DOHH2 (cell line): ENCODE measurements at regions not wholly inside any gene's neighbourhood (a gene's known extent, or its start where the extent isn't known, plus 50 kb on each side); places are given as distances from the start of the nearest gene placed in this dataset.

ENCODE experiments used
- H3F3A ChIP-seq: fragments of 200-600 bp; sonication (generic), shearing (Covaris generic); 2 replicates; pipeline ENCODE4 v1.6.0; 2016; ENCODE audit warnings: antibody characterized with exemption, mild to moderate bottlenecking; ENCODE audit not compliant: control insufficient read depth, insufficient read depth
- H3K27ac ChIP-seq: fragments of 200-600 bp; sonication (generic); 2 replicates; pipeline ENCODE4 v1.5.1; 2014; ENCODE audit warnings: low read depth, mild to moderate bottlenecking, low read length, moderate library complexity
- H3K27me3 ChIP-seq: fragments of 200-600 bp; sonication (generic); 2 replicates; pipeline ENCODE4 v1.6.1; 2014; ENCODE audit warnings: mild to moderate bottlenecking, low read length, mixed read lengths; ENCODE audit not compliant: control insufficient read depth
- H3K36me3 ChIP-seq: fragments of 200-600 bp; sonication (generic); 2 replicates; pipeline ENCODE4 v1.6.1; 2014; ENCODE audit warnings: mild to moderate bottlenecking, low read length, moderate library complexity, mixed read lengths; ENCODE audit not compliant: control insufficient read depth
- H3K4me1 ChIP-seq: fragments of 200-600 bp; sonication (generic); 2 replicates; pipeline ENCODE4 v1.6.1; 2014; ENCODE audit warnings: mild to moderate bottlenecking, low read length, mixed read lengths; ENCODE audit not compliant: control insufficient read depth
- H3K4me2 ChIP-seq: fragments of 200-600 bp; sonication (generic); 2 replicates; pipeline ENCODE4 v1.6.0; 2014; ENCODE audit warnings: mild to moderate bottlenecking, low read length, moderate library complexity
- H3K4me3 ChIP-seq: fragments of 200-600 bp; sonication (generic); 2 replicates; pipeline ENCODE4 v1.5.1; 2014; ENCODE audit warnings: mild to moderate bottlenecking, low read length, mixed read lengths
- H3K79me2 ChIP-seq: fragments of 200-600 bp; sonication (generic); 2 replicates; pipeline ENCODE4 v1.6.1; 2014; ENCODE audit warnings: mild to moderate bottlenecking, low read length, mixed read lengths; ENCODE audit not compliant: control insufficient read depth
- H3K9me2 ChIP-seq: fragments of 200-600 bp; sonication (generic); replicated peaks from 2 replicates; pipeline ENCODE4 v1.6.1; 2014; ENCODE audit warnings: mild to moderate bottlenecking, low read length, mixed read lengths; ENCODE audit not compliant: control insufficient read depth
- H3K9me3 ChIP-seq: fragments of 200-600 bp; sonication (generic); 2 replicates; pipeline ENCODE4 v1.6.1; 2014; ENCODE audit warnings: antibody characterized with exemption, low read length, mixed read lengths; ENCODE audit not compliant: control insufficient read depth, insufficient read depth
- H4K20me1 ChIP-seq: fragments of 200-600 bp; sonication (generic); 2 replicates; pipeline ENCODE4 v1.6.0; 2014; ENCODE audit warnings: low read depth, mild to moderate bottlenecking, antibody characterized with exemption, low read length, moderate library complexity; ENCODE audit not compliant: control insufficient read depth, insufficient read depth
- CTCF ChIP-seq: fragments of 200-600 bp; sonication (generic); IDR thresholded peaks from one replicate; pipeline ENCODE4 v1.5.1; 2014; ENCODE audit warnings: antibody characterized with exemption, mild to moderate bottlenecking, low read depth, low read length; ENCODE audit not compliant: poor library complexity, severe bottlenecking
- EZH2phosphoT487 ChIP-seq: fragments of 200-600 bp; sonication (generic); IDR thresholded peaks from 2 replicates; pipeline ENCODE4 v1.6.1; 2017; ENCODE audit warnings: borderline replicate concordance, mild to moderate bottlenecking, antibody characterized with exemption, low read length, moderate library complexity, mixed read lengths

DNA sequence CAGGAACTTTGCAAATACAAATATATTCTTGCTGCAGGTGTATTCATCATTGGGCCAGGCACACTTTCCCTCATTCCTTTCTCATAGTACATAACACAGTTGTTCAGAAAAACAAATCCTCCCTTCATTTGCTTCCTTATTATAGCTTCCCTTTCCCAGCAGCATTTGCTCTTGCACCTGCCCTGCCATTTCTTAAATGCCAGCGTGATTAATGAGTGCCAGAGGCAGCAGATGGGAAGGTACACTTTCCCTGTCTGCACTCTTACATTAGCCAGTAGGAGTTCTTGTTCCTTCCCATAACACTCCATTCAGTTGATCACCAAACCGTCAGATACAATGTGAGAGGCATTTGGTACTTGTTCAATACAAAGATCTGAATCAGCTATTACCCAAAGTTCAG lies 128.5 kb upstream of the GAP43 start:
- Histone ChIP-seq H3K36me3 (no peaks in the 10 kb centered on the region), H3K27me3 (no peaks in the 10 kb centered on the region), H4K20me1 (no peaks in the 10 kb centered on the region), H3F3A (no peaks in the 10 kb centered on the region), H3K27ac (no peak overlapping the region), H3K4me3 (no peak overlapping the region), H3K4me2 (no peak overlapping the region), H3K9me3 (no peaks in the 10 kb centered on the region), H3K79me2 (no peaks in the 10 kb centered on the region), H3K9me2 (no peaks in the 10 kb centered on the region; the same call in 1 of the 2 replicates), H3K4me1 (no peaks in the 10 kb centered on the region)
- no peak for TF ChIP-seq EZH2phosphoT487
- no peak for TF ChIP-seq CTCF

GRCh38 chr3:115498421-115498820 lies 124.9 kb upstream of the GAP43 start:
- no peaks in the 10 kb centered on the region for H4K20me1 ChIP-seq
- H3K4me1 ChIP-seq = no peaks in the 10 kb centered on the region
- no peaks in the 10 kb centered on the region for H3F3A ChIP-seq
- H3K36me3 ChIP-seq = no peaks in the 10 kb centered on the region
- TF ChIP-seq EZH2phosphoT487 (no peak), CTCF (no peak)
- H3K27me3 ChIP-seq = no peaks in the 10 kb centered on the region
- H3K4me2 ChIP-seq = no peak overlapping the region
- no peaks in the 10 kb centered on the region; the same call in 1 of the 2 replicates for H3K9me2 ChIP-seq
- H3K79me2 ChIP-seq = no peaks in the 10 kb centered on the region
- H3K9me3 ChIP-seq = no peaks in the 10 kb centered on the region
- no peak overlapping the region for H3K4me3 ChIP-seq
- H3K27ac ChIP-seq = no peak overlapping the region

- Histone ChIP-seq H3K79me2 (no peaks in the 10 kb centered on the region), H3F3A (no peaks in the 10 kb centered on the region), H3K4me1 (no peaks in the 10 kb centered on the region), H3K27ac (no peak overlapping the region), H3K9me2 (no peaks in the 10 kb centered on the region; the same call in 1 of the 2 replicates), H3K9me3 (no peaks in the 10 kb centered on the region), H3K27me3 (no peaks in the 10 kb centered on the region), H3K4me3 (no peak overlapping the region), H3K36me3 (no peaks in the 10 kb centered on the region), H4K20me1 (no peaks in the 10 kb centered on the region), H3K4me2 (no peak overlapping the region)
- no peak for TF ChIP-seq EZH2phosphoT487
- no peak for TF ChIP-seq CTCF
Observed at GRCh38 chr3:115498898-115499297, 124.4 kb upstream of the GAP43 start.
